Caco-2 (cell line): ENCODE measurements at regions not wholly inside any gene's neighbourhood (a gene's known extent, or its start where the extent isn't known, plus 50 kb on each side); places are given as distances from the start of the nearest gene placed in this dataset.

Experiments
- BruUV-seq: library from RNA; stranded (reverse); fragments of 400-500 nt; replicated peaks from 2 replicates; lab custom pipeline; 2021; lab: Mats Ljungman, UMichigan
- CTCF ChIA-PET: fragments of 300-600 bp; sonication (Branson Sonifier 250); formaldehyde crosslinking; loops from one replicate; lab custom pipeline; 2022; ENCODE audit warnings: antibody characterized with exemption; lab: Charles Lee
- POLR2A ChIA-PET: fragments of 300-600 bp; sonication (Branson Sonifier 250); formaldehyde crosslinking; loops from one replicate; lab custom pipeline; 2022; ENCODE audit warnings: antibody characterized with exemption; lab: Charles Lee
- DNase-seq, 2 experiments: peaks; one replicate each; pipeline versions ENCODE4 v3.0.0 to v3.0.0-alpha.2; 2020 to 2022
- H3K27me3 ChIP-seq: replicated peaks from 2 replicates; pipeline ENCODE4 v1.6.0; 2011; ENCODE audit warnings: low read length; ENCODE audit not compliant: control insufficient read depth, insufficient read depth
- H3K36me3 ChIP-seq: 2 replicates; pipeline ENCODE4 v1.5.1; 2011; ENCODE audit warnings: low read length; ENCODE audit not compliant: control insufficient read depth, insufficient read depth
- H3K4me1 ChIP-seq: fragments of 250-450 bp; sonication (Bioruptor Pico); 2 replicates; pipeline ENCODE4 v1.5.1; 2020; ENCODE audit warnings: mild to moderate bottlenecking
- H3K4me3 ChIP-seq: 2 replicates; pipeline ENCODE4 v1.5.1; 2011; ENCODE audit warnings: low read depth, mild to moderate bottlenecking, control low read depth, low read length
- H3K9me3 ChIP-seq: fragments of 250-450 bp; sonication (Bioruptor Pico); 2 replicates; pipeline ENCODE4 v1.5.1; 2020; ENCODE audit warnings: mild to moderate bottlenecking, moderate library complexity
- H3K27ac Mint-ChIP-seq: one replicate; pipeline ENCODE4 v1.8.0; 2022; ENCODE audit warnings: mixed read lengths; ENCODE audit not compliant: unreplicated experiment
- H3K27me3 Mint-ChIP-seq: one replicate; pipeline ENCODE4 v1.8.0; 2022; ENCODE audit warnings: mixed read lengths; ENCODE audit not compliant: insufficient read depth, unreplicated experiment
- H3K36me3 Mint-ChIP-seq: one replicate; pipeline ENCODE4 v1.8.0; 2022; ENCODE audit warnings: mild to moderate bottlenecking, mixed read lengths; ENCODE audit not compliant: insufficient read depth, unreplicated experiment
- H3K4me1 Mint-ChIP-seq: one replicate; pipeline ENCODE4 v1.8.0; 2022; ENCODE audit warnings: low read depth, mixed read lengths; ENCODE audit not compliant: unreplicated experiment
- H3K4me3 Mint-ChIP-seq: one replicate; pipeline ENCODE4 v1.8.0; 2022; ENCODE audit warnings: mild to moderate bottlenecking, moderate library complexity, mixed read lengths; ENCODE audit not compliant: unreplicated experiment
- H3K9me3 Mint-ChIP-seq: one replicate; pipeline ENCODE4 v1.8.0; 2022; ENCODE audit warnings: mixed read lengths; ENCODE audit not compliant: unreplicated experiment
- CTCF ChIP-seq, 2 experiments: fragments of 200-600 bp in 1 of 2; IDR thresholded peaks; 1 replicate in 1 of 2; 2 replicates in 1 of 2; pipeline versions ENCODE4 v1.5.1 to v1.8.0; 2011 to 2022; ENCODE audit warnings: antibody characterized with exemption in 1 of 2, control low read depth in 1 of 2, inconsistent platforms in 1 of 2, low read depth in 1 of 2, low read length in 1 of 2, mild to moderate bottlenecking in 1 of 2, moderate library complexity in 1 of 2; ENCODE audit not compliant: insufficient read depth in 1 of 2, severe bottlenecking in 1 of 2, unreplicated experiment in 1 of 2
- intact Hi-C: fragments of 100-400 bp; cut with micrococcal nuclease; formaldehyde crosslinking; loops from one replicate; pipeline ENCODE4 v1.10.0; 2022; ENCODE audit not compliant: unreplicated experiment

- TF ChIP-seq CTCF (IDR thresholded peaks at IDR 0.05; ENCODE audit: insufficient read depth in 1 of 2, low read depth in 1 of 2, low read length in 1 of 2, severe bottlenecking in 1 of 2, unreplicated experiment in 1 of 2) = no peak
- intact Hi-C loops = no loop called here
- BruUV-seq = no TSS peak
- CTCF ChIA-PET = no interaction called here
- Histone ChIP-seq H3K27me3 (no peaks in the 10 kb centered on the region), H3K4me3 (no peak overlapping the region), H3K36me3 (peaks cover 2% of the 10 kb centered on the region; the same call in 1 of the 2 replicates), H3K4me1 (peaks cover 3% of the 10 kb centered on the region), H3K9me3 (peaks cover 2% of the 10 kb centered on the region; the same call in 1 of the 2 replicates)
- Mint-ChIP-seq H3K27me3 (no peaks in the 10 kb centered on the region), H3K36me3 (no peaks in the 10 kb centered on the region), H3K9me3 (no peaks in the 10 kb centered on the region), H3K4me1 (peaks cover 8% of the 10 kb centered on the region), H3K27ac (no peak overlapping the region), H3K4me3 (no peak overlapping the region)
- DNase-seq = no peak
- POLR2A ChIA-PET = no interaction called here
These were observed 67.2 kb upstream of the CIBAR2 start for GRCh38 chr16:85179344-85180046.

DNA sequence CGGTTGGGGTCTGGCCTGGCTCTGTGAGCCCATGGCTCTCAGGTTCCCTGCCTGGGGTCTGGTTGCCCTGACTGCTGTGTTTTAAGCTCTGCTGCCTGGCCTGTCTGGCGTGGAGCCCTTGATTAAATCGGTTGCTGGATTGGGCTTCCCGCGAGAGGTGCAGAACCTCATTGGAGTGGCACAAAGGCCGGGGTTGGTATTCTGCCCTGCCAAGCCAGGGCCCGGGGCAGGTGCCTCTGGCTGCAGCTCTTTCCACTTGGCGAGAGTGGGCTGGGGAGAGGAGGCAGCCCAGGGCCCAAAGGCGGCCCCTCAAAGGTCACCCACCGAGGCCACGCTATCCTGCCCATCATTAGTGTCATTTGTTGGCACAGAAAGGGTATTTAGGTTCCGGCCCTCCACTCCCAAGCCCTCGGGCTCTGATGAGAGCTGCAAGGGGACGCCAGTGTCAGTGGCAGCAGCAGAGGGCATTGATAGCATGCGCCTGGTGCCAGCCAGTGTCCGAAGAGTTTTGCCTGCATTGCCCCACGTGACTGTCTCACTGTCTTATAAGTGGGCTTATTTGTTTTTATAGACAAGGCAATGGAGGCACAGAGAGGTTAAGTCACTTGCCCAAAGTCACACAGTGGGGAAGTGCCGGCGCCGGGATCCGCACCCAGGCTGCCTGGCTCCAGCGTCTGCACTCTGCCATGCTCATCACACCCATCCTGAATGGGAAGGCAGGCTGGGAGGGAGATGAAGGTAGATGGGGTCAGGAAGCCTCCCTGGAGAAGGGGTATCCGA lies 68.0 kb upstream of the CIBAR2 start:
- H3K27ac Mint-ChIP-seq = no peak overlapping the region
- CTCF ChIA-PET = interaction anchor here (1.3 kb wide), 1 partner anchor 66 kb away, joined by 3 read pairs; no protein-coding TSS in a partner anchor
- intact Hi-C loops = no loop called here
- BruUV-seq = no TSS peak
- Histone ChIP-seq H3K4me3 (no peak overlapping the region), H3K36me3 (peaks cover 2% of the 10 kb centered on the region; the same call in 1 of the 2 replicates), H3K4me1 (no peaks in the 10 kb centered on the region), H3K27me3 (no peaks in the 10 kb centered on the region), H3K9me3 (peaks cover 5% of the 10 kb centered on the region; the same call in 1 of the 2 replicates)
- no peak for DNase-seq
- peaks cover under 1% of the 10 kb centered on the region for H3K4me1 Mint-ChIP-seq
- no peak overlapping the region for H3K4me3 Mint-ChIP-seq
- TF ChIP-seq CTCF (IDR thresholded peaks at IDR 0.05; ENCODE audit: insufficient read depth in 1 of 2, low read depth in 1 of 2, low read length in 1 of 2, severe bottlenecking in 1 of 2, unreplicated experiment in 1 of 2) = no peak
- POLR2A ChIA-PET = no interaction called here
- no peaks in the 10 kb centered on the region for H3K27me3 Mint-ChIP-seq
- H3K36me3 Mint-ChIP-seq = no peaks in the 10 kb centered on the region
- H3K9me3 Mint-ChIP-seq = no peaks in the 10 kb centered on the region

DNA sequence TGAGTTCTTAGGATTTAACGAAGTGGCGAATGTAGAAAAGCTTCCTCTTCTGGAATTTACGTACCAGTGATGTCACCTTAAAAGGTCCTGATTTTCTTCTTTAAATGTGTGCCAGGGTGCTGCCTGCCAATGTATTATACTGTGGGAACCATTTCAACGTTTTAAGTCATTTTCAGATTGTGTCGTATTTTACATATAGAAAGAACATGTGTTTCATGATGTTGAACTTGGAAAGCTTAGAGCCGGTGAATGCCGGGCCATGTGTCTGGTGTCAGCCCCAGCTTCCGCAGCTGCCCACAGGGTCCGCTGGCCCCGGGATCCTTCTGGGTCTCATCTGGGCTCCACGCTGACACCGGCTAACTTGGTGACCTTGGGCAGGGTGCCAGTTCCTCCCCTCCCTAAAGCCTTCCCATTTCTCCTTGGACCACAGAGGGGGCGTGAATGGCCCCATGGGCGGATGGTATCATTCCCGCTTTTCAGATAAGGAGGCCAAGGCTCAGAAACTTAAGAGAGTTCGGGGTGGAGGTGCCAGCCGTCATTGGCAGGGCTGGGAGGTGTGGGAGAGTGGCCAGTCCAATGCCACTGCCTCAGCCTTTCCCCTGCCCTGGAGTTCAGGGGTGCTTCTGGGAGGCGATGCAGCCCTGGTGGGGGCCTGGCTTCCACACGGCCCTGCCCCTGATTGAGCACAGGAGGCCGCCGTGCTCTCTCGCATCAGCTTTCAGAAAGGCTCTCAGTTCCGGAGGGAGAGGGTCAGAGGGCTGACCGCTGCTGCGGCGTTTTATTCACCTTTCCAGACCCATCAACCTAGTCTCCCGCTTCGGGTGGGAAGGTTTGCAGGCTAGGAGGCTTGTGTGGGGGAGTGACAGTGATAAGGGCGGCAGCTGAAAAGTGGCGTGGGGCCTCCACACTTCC lies 68.8 kb upstream of the CIBAR2 start:
- Histone ChIP-seq H3K36me3 (peaks cover 2% of the 10 kb centered on the region; the same call in 1 of the 2 replicates), H3K9me3 (peaks cover 5% of the 10 kb centered on the region; the same call in 1 of the 2 replicates), H3K4me1 (no peaks in the 10 kb centered on the region), H3K4me3 (no peak overlapping the region), H3K27me3 (no peaks in the 10 kb centered on the region)
- DNase-seq = no peak
- intact Hi-C loops = no loop called here
- Mint-ChIP-seq H3K4me1 (no peaks in the 10 kb centered on the region), H3K27me3 (no peaks in the 10 kb centered on the region), H3K4me3 (no peak overlapping the region), H3K36me3 (peaks cover 5% of the 10 kb centered on the region), H3K9me3 (no peaks in the 10 kb centered on the region), H3K27ac (no peak overlapping the region)
- ChIA-PET POLR2A (no interaction called here), CTCF (interaction anchor here (1.3 kb wide), 1 partner anchor 67 kb away, joined by 3 read pairs; no protein-coding TSS in a partner anchor)
- no peak for TF ChIP-seq CTCF (IDR thresholded peaks at IDR 0.05; ENCODE audit: insufficient read depth in 1 of 2, low read depth in 1 of 2, low read length in 1 of 2, severe bottlenecking in 1 of 2, unreplicated experiment in 1 of 2)
- no TSS peak for BruUV-seq
